Renal pelvis (tissue), 1 donor: ENCODE measurements at regions not wholly inside any gene's neighbourhood (a gene's known extent, or its start where the extent isn't known, plus 50 kb on each side); places are given as distances from the start of the nearest gene placed in this dataset.

Source experiments
- DNase-seq: peaks from one replicate; pipeline ENCODE4 v3.0.0-alpha.2; 2013

- DNase-seq = no peak
These were observed 72.3 kb upstream of the ERBB4 start for GRCh38 chr2:212610872-212611425.

- no peak for DNase-seq
These were observed 70.9 kb upstream of the ERBB4 start for GRCh38 chr2:212609479-212609878.

- DNase-seq = no peak
These were observed 68.5 kb upstream of the ERBB4 start for GRCh38 chr2:212607080-212607479.

GRCh38 chr2:212606232-212606631 is 67.6 kb upstream of the ERBB4 start:
- no peak for DNase-seq

- no peak for DNase-seq
These were observed 58.1 kb upstream of the ERBB4 start for GRCh38 chr2:212596688-212597087.

GRCh38 chr2:212596276-212596675 is 57.7 kb upstream of the ERBB4 start:
- no peak for DNase-seq

- DNase-seq = peak; percentile 5
These were observed 56.5 kb upstream of the ERBB4 start for GRCh38 chr2:212595036-212595654.

- DNase-seq = no peak
These were observed 54.1 kb upstream of the ERBB4 start for GRCh38 chr2:212592695-212593094.
